ENCODE measurements at regions not wholly inside any gene's neighbourhood (a gene's known extent, or its start where the extent isn't known, plus 50 kb on each side); places are given as distances from the start of the nearest gene placed in this dataset.
"Not testable (repeated sequence)": the region's sequence is repeated elsewhere in the genome, so short reads cannot be mapped to it uniquely, and the experiment has no call there.

DNA sequence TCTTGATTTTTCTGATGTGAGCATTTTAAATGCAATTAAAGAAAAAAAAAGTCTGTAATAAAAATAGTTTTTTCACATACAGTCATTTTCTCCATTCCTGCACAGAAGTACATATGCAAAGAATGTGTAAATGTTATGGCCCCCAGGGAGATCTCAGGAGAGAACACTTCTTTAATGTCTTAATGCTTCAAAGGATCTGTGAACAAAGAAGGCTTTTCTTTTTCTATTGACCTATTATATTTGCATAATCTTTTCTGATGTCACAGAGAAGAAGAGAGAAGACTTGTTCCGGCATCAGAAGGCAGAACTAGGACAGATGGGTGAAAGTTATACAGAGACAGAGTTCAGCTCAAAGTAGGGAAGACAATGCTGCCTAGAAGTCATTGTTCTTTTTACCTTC, 413.5 kb upstream of the STXBP6 start:
- DNase-seq (ENCODE audit: low spot score) = no peak
- intact Hi-C loops (cut with DNase I) = no loop called here

DNA sequence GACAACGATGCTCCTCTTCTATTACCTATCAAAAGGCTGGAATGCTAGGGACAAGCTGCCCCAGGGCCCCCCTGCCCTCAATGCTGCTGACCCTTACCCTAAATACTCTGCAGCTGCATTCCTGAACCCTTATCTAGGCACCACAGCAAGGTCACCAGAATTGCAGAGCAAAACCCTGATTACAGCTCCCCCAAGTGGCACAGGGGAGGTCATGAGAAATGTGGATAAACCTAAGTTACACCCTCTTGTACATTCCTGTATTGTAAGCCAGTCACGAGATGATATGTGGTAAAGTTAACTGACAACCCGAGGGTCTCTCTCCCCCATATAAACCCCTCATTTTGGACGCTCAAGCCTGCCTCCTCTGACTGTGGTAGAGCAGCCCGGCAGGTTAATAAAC, 411.8 kb upstream of the STXBP6 start:
- DNase-seq (ENCODE audit: low spot score) = no peak
- intact Hi-C loops (cut with DNase I) = no loop called here

GRCh38 chr14:25444381-25444780, 394.4 kb upstream of the STXBP6 start:
- intact Hi-C loops (cut with DNase I) = no loop called here
- DNase-seq (ENCODE audit: low spot score) = no peak

DNA sequence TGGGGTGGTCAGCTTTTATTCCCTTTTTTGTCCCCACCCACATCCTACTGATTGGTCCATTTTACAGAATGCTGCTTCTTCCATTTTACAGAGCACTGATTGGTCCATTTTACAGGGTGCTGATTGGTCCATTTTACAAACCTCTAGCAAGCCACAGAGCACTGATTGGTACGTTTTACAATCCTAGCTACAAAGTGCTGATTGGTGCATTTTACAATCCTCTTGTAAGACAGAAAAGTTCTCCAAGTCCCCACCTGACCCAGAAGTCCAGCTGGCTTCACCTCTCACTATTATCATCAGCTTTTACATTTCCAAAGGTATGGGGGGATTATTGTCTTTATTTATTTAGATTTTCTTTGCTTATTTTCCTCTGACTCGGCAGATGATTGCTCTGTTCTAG, 390.4 kb upstream of the STXBP6 start:
- intact Hi-C loops (cut with DNase I); DNase-seq (ENCODE audit: low spot score): not testable (repeated sequence)

- intact Hi-C loops (cut with DNase I) = no loop called here
- no peak for DNase-seq (ENCODE audit: low spot score)
Observed at GRCh38 chr14:25436906-25437305, 387.0 kb upstream of the STXBP6 start.

- DNase-seq (ENCODE audit: low spot score) = no peak
- intact Hi-C loops (cut with DNase I) = no loop called here
Observed at GRCh38 chr14:25436288-25436875, 386.4 kb upstream of the STXBP6 start.

- no peak for DNase-seq (ENCODE audit: low spot score)
- intact Hi-C loops (cut with DNase I) = no loop called here
Observed at GRCh38 chr14:25431211-25432076, 381.5 kb upstream of the STXBP6 start.

DNA sequence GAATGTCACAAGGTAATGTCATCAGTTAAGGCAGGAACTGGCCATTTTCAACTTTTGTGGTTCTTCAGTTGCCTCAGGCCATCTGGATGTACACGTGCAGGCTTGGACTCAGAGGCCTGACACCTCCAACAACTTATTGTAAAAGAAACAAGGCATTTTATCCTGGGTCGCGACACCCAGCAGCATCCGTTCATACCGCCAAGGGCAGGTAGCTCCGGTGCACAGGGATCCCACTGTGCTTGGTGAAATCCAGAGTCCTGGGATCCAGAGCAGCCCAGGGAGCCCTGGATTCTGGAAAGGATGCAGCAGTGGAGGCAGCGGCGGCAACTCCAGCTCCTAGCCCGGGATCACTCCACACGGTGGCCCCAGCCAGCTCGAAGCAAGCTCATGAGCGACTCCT, 380.9 kb upstream of the STXBP6 start:
- no peak for DNase-seq (ENCODE audit: low spot score)
- intact Hi-C loops (cut with DNase I) = no loop called here

GRCh38 chr14:25412998-25413397, 363.1 kb upstream of the STXBP6 start:
- DNase-seq (ENCODE audit: low spot score) = no peak
- intact Hi-C loops (cut with DNase I) = no loop called here

DNA sequence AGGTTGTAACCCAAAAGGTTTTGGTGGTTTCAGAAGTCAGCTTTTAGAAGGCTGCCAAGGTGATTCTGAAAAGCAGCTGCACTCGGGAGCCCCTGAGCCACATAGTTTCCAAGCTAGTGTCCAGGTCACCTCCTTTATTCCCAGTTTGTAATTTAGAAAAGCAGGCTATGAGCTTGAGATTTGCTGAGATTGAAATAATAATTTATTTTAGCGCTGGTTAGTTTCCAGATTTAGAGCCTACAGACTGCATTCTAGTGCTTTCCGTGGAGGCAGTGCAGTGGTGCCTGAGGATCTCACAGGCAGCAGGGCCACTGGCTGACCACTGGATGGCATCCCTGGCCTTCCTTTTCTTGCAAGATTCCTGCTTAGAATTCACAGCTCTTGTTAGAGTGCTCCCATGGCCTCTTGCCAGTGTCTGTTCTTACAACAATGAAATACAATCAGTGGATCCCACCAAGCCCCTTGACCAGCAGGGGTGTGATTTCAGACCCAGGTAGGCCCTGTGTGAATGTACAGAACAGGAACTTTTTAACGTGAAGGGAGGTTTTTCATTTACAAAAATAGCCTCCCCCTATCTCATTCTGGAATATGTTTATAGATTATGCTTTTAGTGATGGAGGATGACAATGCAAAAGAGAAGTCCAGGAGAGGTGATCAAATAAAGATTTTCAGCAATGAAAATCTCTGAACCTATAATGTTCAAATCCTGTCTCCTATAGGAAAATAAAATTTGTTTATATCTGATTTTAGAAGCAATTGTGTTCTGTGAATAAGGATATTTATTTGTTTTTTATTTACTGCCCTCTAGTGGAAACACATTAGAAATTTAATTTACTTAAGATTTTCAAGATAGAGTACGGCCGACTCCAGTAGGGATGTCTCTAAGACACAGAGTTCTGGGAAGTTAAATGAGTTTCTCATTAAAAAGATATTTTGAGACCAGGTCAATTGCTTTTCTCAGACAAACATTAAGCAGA, 362.1 kb upstream of the STXBP6 start:
- no peak for DNase-seq (ENCODE audit: low spot score)
- intact Hi-C loops (cut with DNase I) = no loop called here

DNA sequence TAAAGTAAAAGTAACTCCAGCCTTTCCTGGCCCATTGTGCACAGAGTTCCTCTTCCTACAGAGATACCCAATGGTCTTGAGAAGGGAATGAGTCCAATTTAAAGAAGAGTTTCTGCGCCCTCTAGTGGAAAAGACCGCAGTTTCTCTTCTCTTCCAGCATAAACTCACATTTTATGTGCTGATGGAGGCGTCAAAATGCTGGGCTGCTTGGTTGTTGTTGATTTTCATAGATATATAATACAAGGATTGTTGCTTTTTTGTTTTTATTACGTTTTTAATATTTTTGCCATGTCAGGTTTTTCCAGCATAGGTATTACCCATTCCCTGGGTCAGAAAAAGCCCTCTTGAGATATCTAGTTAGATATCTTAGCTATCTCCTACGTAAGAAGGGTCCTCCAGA, 356.9 kb upstream of the STXBP6 start:
- DNase-seq (ENCODE audit: low spot score) = no peak
- intact Hi-C loops (cut with DNase I) = no loop called here

DNA sequence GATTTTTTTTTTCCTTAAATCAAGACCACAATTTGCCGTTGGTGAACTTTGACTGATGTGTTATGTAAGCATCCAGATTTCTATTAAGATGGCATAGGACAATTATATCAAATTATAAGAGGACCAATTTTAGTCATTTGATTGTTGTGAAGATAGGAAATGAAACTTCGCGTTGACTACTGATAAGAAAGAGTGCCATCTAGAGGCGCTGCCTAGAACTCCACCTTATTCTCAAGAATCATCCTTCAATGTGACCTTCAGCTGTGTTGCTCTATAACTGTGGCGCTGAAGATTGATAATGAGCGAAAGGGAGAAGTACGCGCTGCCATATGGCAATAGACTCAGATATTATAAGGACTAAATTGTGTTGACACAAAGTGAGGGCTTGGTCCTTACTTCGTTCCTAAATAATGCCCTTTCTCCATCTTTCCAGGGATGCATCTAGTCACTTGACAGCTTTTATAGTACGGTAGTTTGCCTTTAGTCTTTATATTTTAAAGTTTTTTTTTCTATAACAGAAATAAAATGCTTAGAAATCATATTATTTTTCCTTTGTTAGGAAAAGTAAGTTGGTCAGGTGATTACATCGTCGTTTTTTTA, 350.8 kb upstream of the STXBP6 start:
- intact Hi-C loops (cut with DNase I) = no loop called here
- DNase-seq (ENCODE audit: low spot score) = no peak

- DNase-seq (ENCODE audit: low spot score) = no peak
- intact Hi-C loops (cut with DNase I) = no loop called here
Observed at GRCh38 chr14:25396128-25396527, 346.2 kb upstream of the STXBP6 start.

- intact Hi-C loops (cut with DNase I) = no loop called here
- no peak for DNase-seq (ENCODE audit: low spot score)
Observed at GRCh38 chr14:25394791-25395391, 344.9 kb upstream of the STXBP6 start.

- intact Hi-C loops (cut with DNase I) = no loop called here
- DNase-seq (ENCODE audit: low spot score) = no peak
Observed at GRCh38 chr14:25394356-25394755, 344.4 kb upstream of the STXBP6 start.

DNA sequence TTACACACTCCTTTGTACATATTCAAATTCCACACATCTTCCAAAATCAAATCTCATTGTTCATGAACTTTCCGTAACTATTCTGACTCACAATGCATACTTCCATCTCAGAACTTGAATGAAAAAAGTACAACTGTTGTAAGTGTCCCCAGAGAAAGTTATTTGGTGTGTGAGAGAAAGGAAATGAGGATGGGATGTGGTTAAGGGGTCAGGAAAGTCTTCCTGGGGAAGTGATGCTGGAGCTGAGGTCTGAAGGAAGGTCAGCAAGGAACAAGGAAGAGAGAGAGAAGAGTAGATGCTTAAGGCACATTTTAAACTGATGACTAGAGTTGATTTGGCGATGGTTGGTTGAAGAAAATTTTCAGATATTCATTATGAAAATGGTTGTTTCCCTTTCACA, 340.0 kb upstream of the STXBP6 start:
- no peak for DNase-seq (ENCODE audit: low spot score)
- intact Hi-C loops (cut with DNase I) = no loop called here

GRCh38 chr14:25381498-25381897, 331.6 kb upstream of the STXBP6 start:
- intact Hi-C loops (cut with DNase I) = no loop called here

GRCh38 chr14:25375639-25376038, 325.7 kb upstream of the STXBP6 start:
- DNase-seq (ENCODE audit: low spot score) = no peak
- intact Hi-C loops (cut with DNase I) = no loop called here

More at GRCh38 chr14:25381498-25381897, 331.6 kb upstream of the STXBP6 start:
- DNase-seq (ENCODE audit: low spot score) = no peak

GRCh38 chr14:25371068-25371467, 321.1 kb upstream of the STXBP6 start:
- intact Hi-C loops (cut with DNase I) = no loop called here
- DNase-seq (ENCODE audit: low spot score) = no peak

All from posterior vena cava (tissue), 2 donors.